ENCODE measurements at regions not wholly inside any gene's neighbourhood (a gene's known extent, or its start where the extent isn't known, plus 50 kb on each side); places are given as distances from the start of the nearest gene placed in this dataset.
"Not testable (repeated sequence)": the region's sequence is repeated elsewhere in the genome, so short reads cannot be mapped to it uniquely, and the experiment has no call there.

DNA sequence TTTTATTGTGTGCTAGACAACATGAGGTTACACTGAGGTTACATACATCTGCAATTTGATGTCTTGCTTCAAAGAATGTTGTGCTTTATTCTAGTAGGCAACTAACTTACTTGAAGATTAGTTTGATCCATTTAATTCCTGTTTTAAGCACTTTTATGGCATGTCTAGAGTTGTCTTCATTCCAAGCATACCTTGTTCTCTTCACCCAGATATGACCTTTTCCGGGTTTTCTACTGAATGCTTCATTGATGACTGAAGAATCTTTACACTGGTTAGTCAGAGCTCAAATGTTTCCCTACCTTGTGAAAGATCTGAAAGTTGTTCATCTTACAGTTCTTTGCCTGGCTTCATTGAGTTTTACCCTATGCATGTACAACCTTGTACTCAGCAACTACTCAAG lies 274.0 kb upstream of the KITLG start:
- H3K4me3 ChIP-seq (ENCODE audit: low read depth, low read length), result no peak overlapping the region
- POLR2A ChIA-PET, result no interaction called here
- TF ChIP-seq, protein P1, sequence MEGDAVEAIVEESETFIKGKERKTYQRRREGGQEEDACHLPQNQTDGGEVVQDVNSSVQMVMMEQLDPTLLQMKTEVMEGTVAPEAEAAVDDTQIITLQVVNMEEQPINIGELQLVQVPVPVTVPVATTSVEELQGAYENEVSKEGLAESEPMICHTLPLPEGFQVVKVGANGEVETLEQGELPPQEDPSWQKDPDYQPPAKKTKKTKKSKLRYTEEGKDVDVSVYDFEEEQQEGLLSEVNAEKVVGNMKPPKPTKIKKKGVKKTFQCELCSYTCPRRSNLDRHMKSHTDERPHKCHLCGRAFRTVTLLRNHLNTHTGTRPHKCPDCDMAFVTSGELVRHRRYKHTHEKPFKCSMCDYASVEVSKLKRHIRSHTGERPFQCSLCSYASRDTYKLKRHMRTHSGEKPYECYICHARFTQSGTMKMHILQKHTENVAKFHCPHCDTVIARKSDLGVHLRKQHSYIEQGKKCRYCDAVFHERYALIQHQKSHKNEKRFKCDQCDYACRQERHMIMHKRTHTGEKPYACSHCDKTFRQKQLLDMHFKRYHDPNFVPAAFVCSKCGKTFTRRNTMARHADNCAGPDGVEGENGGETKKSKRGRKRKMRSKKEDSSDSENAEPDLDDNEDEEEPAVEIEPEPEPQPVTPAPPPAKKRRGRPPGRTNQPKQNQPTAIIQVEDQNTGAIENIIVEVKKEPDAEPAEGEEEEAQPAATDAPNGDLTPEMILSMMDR (IDR thresholded peaks at IDR 0.05; ENCODE audit: insufficient read depth, low read length, missing control alignments), result no peak
- DNase-seq (ENCODE audit: low read depth, low spot score), result peak; percentile 86
- CTCF ChIA-PET, result interaction anchor here (1.8 kb wide), 1 partner anchor 13 kb away, joined by 8 read pairs; no protein-coding TSS in a partner anchor

GRCh38 chr12:88847246-88847645 lies 267.0 kb upstream of the KITLG start:
- H3K4me3 ChIP-seq (ENCODE audit: low read depth, low read length); DNase-seq (ENCODE audit: low read depth, low spot score); CTCF ChIA-PET; POLR2A ChIA-PET: not testable (repeated sequence)

- TF ChIP-seq, protein P1 (IDR thresholded peaks at IDR 0.05; ENCODE audit: insufficient read depth, low read length, missing control alignments), result no peak
- ChIA-PET CTCF (no interaction called here), POLR2A (no interaction called here)
- no peak for DNase-seq (ENCODE audit: low read depth, low spot score)
- H3K4me3 ChIP-seq (ENCODE audit: low read depth, low read length), result no peak overlapping the region
These were observed 264.2 kb upstream of the KITLG start for GRCh38 chr12:88844426-88844825.

DNA sequence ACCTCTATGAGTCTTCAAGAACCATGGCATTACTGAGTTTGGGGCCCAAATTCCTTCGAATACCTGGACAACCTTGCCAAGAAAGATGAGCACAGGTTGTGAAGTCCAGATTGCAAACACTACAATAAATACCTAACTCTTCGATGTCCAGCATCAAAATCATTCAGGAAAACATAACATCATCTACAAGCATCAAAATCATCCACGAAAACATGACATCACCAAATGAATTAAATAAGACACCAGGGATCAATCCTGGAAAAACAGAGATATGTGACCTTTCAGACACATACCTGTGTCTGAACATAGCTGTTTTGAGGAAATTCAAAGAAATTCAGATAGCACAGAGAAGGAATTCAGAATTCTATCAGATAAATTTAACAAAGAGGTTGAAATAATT lies 262.0 kb upstream of the KITLG start:
- DNase-seq (ENCODE audit: low read depth, low spot score), result no peak
- ChIA-PET CTCF (no interaction called here), POLR2A (no interaction called here)
- TF ChIP-seq, protein P1 (IDR thresholded peaks at IDR 0.05; ENCODE audit: insufficient read depth, low read length, missing control alignments), result no peak
- no peak overlapping the region for H3K4me3 ChIP-seq (ENCODE audit: low read depth, low read length)

DNA sequence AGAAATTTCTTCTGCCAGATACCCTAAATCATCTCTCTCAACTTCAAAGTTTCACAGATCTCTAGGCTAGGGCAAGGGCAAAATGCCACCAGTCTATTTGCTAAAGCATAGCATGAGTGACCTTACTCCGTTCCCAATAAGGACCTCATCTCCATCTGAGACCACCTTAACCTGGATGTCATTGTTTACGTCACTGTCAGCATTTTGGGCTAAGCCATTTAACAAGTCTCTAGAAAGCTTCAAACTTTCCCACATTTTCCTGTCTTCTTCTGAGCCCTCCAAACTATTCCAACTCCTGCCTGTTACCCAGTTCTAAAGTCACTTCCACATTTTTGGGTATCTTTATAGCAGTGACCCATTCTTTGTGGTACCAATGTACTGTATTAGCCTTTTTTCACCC lies 259.2 kb upstream of the KITLG start:
- DNase-seq (ENCODE audit: low read depth, low spot score), result no peak
- ChIA-PET CTCF (no interaction called here), POLR2A (no interaction called here)
- TF ChIP-seq, protein P1 (IDR thresholded peaks at IDR 0.05; ENCODE audit: insufficient read depth, low read length, missing control alignments), result no peak
- H3K4me3 ChIP-seq (ENCODE audit: low read depth, low read length), result no peak overlapping the region

DNA sequence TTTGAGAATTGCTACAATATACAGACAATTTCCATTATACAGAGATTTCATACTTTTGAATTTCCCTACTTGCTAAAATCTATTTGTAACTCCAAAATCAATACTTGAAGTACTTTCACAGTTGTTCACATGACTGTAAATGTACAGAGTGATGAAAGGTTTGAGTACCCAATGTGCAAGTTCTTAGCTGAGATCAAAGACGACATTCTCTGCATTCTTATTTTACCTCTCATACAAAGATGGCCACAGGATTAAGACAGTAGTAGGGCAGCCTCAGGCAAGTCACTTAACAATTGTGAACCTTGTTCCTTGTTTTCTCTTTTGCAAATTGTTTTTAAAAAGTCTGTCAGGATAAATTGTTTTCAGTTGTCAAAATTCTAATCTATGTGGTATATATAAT lies 255.9 kb upstream of the KITLG start:
- no peak for DNase-seq (ENCODE audit: low read depth, low spot score)

DNA sequence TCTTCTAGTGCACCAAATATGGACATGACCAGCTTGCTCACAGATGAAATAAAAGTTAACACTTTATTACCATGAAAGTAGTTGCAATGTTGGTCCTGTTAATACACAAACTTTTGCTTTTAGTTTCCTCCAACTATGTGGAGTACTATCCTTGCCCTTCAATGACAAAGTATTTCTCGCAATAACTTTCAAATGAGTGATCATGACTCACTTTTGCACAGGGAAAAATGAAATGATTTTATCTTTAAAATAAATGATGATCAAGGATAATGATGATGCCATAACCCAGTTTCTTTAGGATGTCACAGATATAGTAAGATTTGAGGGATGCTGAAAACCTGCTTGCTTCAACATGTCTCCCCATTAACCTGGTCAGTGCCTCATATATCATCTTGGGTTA lies 254.0 kb upstream of the KITLG start:
- TF ChIP-seq, protein P1 (IDR thresholded peaks at IDR 0.05; ENCODE audit: insufficient read depth, low read length, missing control alignments), result no peak
- no peak for DNase-seq (ENCODE audit: low read depth, low spot score)
- ChIA-PET CTCF (no interaction called here), POLR2A (no interaction called here)
- no peak overlapping the region for H3K4me3 ChIP-seq (ENCODE audit: low read depth, low read length)

More for the DNA sequence above, 255.9 kb upstream of the KITLG start:
- ChIA-PET CTCF (no interaction called here), POLR2A (no interaction called here)
- H3K4me3 ChIP-seq (ENCODE audit: low read depth, low read length), result no peak overlapping the region
- TF ChIP-seq, protein P1 (IDR thresholded peaks at IDR 0.05; ENCODE audit: insufficient read depth, low read length, missing control alignments), result no peak
